Neural cell (in vitro differentiated cells): ENCODE measurements at regions not wholly inside any gene's neighbourhood (a gene's known extent, or its start where the extent isn't known, plus 50 kb on each side); places are given as distances from the start of the nearest gene placed in this dataset.

ENCODE experiments used
- H2AFZ ChIP-seq: fragments of 200-600, 300-800 bp; sonication (generic), shearing (Covaris generic); 2 replicates; pipeline ENCODE4 v1.6.0; 2014; ENCODE audit warnings: low read depth, mild to moderate bottlenecking, antibody characterized with exemption, low read length, moderate library complexity
- H3F3A ChIP-seq: fragments of 200-600 bp; shearing (Covaris generic); 2 replicates; pipeline ENCODE4 v1.6.1; 2016; ENCODE audit warnings: mild to moderate bottlenecking, moderate library complexity, mixed read lengths, antibody characterized with exemption, low read length; ENCODE audit not compliant: insufficient read depth, poor library complexity, severe bottlenecking
- H3K27ac ChIP-seq: fragments of 200-600, 300-800 bp; sonication (generic), shearing (Covaris generic); 2 replicates; pipeline ENCODE4 v1.5.1; 2014; ENCODE audit warnings: mild to moderate bottlenecking, low read length, moderate library complexity
- H3K27me3 ChIP-seq: fragments of 300-800, 200-600 bp; sonication (generic), shearing (Covaris generic); 2 replicates; pipeline ENCODE4 v1.6.0; 2014; ENCODE audit warnings: mild to moderate bottlenecking, low read depth, low read length, moderate library complexity; ENCODE audit not compliant: insufficient read depth
- H3K36me3 ChIP-seq: fragments of 300-800, 200-600 bp; sonication (generic), shearing (Covaris generic); 2 replicates; pipeline ENCODE4 v1.5.1; 2014; ENCODE audit warnings: mild to moderate bottlenecking, antibody characterized with exemption, low read length, moderate library complexity; ENCODE audit not compliant: insufficient read depth
- H3K4me2 ChIP-seq: fragments of 300-800, 200-600 bp; sonication (generic), shearing (Covaris generic); 2 replicates; pipeline ENCODE4 v1.6.0; 2014; ENCODE audit warnings: mild to moderate bottlenecking, low read length
- H3K4me3 ChIP-seq: fragments of 300-800, 200-600 bp; sonication (generic), shearing (Covaris generic); 2 replicates; pipeline ENCODE4 v1.5.1; 2014; ENCODE audit warnings: mild to moderate bottlenecking, low read length, moderate library complexity
- H3K79me2 ChIP-seq: fragments of 200-600 bp; shearing (Covaris generic); replicated peaks from 2 replicates; pipeline ENCODE4 v1.6.0; 2014; ENCODE audit warnings: mild to moderate bottlenecking, low read length, moderate library complexity; ENCODE audit not compliant: insufficient read depth
- H3K9ac ChIP-seq: fragments of 300-800, 200-600 bp; sonication (generic), shearing (Covaris generic); 2 replicates; pipeline ENCODE4 v1.6.1; 2016; ENCODE audit warnings: mild to moderate bottlenecking, low read length, mixed read lengths
- H3K9me2 ChIP-seq: fragments of 200-600 bp; shearing (Covaris generic); 2 replicates; pipeline ENCODE4 v1.6.1; 2016; ENCODE audit warnings: mild to moderate bottlenecking, low read length, mixed read lengths; ENCODE audit not compliant: insufficient read depth
- H3K9me3 ChIP-seq: fragments of 200-600, 300-800 bp; sonication (generic), shearing (Covaris generic); 2 replicates; pipeline ENCODE4 v1.6.1; 2016; ENCODE audit warnings: mild to moderate bottlenecking, mixed run types, low read length, moderate library complexity, mixed read lengths
- H4K20me1 ChIP-seq: fragments of 200-600 bp; shearing (Covaris generic); 2 replicates; pipeline ENCODE4 v1.6.1; 2016; ENCODE audit warnings: mild to moderate bottlenecking, mixed run types; ENCODE audit not compliant: insufficient read depth
- EP300 ChIP-seq: fragments of 450-650 bp; conservative IDR thresholded peaks from 2 replicates; pipeline ENCODE4 v1.6.1; 2014; ENCODE audit warnings: antibody characterized with exemption, mild to moderate bottlenecking, moderate library complexity; ENCODE audit not compliant: poor library complexity, severe bottlenecking
- EZH2 ChIP-seq: fragments of 200-600, 300-800 bp; shearing (Covaris generic), sonication (generic); IDR thresholded peaks from 2 replicates; pipeline ENCODE4 v1.6.1; 2014; ENCODE audit warnings: antibody characterized with exemption, low read length, borderline replicate concordance, mild to moderate bottlenecking; ENCODE audit not compliant: insufficient read depth, poor library complexity, severe bottlenecking
- MXI1 ChIP-seq: fragments of 450-650 bp; conservative IDR thresholded peaks from 2 replicates; pipeline ENCODE4 v1.6.1; 2014; ENCODE audit warnings: antibody characterized with exemption, mild to moderate bottlenecking; ENCODE audit not compliant: poor library complexity, severe bottlenecking
- POLR2AphosphoS5 ChIP-seq: IDR thresholded peaks from 2 replicates; pipeline ENCODE4 v1.6.1; 2012
- RAD21 ChIP-seq: fragments of 450-650 bp; conservative IDR thresholded peaks from 2 replicates; pipeline ENCODE4 v1.6.1; 2014; ENCODE audit warnings: antibody characterized with exemption, mild to moderate bottlenecking, moderate library complexity
- REST ChIP-seq: IDR thresholded peaks from 2 replicates; pipeline ENCODE4 v1.6.1; 2012; ENCODE audit warnings: borderline replicate concordance
- SMC3 ChIP-seq: fragments of 450-650 bp; conservative IDR thresholded peaks from 2 replicates; pipeline ENCODE4 v1.6.1; 2014; ENCODE audit warnings: antibody characterized with exemption, mild to moderate bottlenecking, moderate library complexity; ENCODE audit not compliant: poor library complexity
- TAF1 ChIP-seq: IDR thresholded peaks from 2 replicates; pipeline ENCODE4 v1.6.1; 2012; ENCODE audit warnings: low read depth
- TF ChIP-seq, protein P1 (sequence below): fragments of 450-650 bp; IDR thresholded peaks from 2 replicates; pipeline ENCODE4 v1.5.1; 2014; ENCODE audit warnings: antibody characterized with exemption, mild to moderate bottlenecking, moderate library complexity; ENCODE audit not compliant: poor library complexity, severe bottlenecking

DNA sequence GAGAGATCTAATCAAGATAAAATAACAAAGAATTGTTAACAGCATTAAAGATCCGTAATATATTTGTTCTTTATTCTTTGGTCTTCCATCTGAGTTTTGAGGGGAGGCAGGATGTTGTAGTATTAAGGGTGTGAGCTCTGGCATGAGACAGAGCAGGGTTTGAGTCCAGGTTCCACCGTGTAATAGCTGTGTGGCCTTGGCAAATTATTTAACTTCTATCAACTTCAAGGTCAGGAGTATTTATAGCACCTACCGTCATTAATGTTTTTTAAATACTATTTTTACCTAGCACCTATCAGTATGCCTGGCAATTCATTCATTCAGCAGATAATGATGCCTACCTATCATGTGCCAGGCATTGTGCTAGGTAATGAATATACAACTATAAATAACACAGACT is 180.1 kb upstream of the NABP1 start:
- Histone ChIP-seq H3K9me2 (no peaks in the 10 kb centered on the region), H3F3A (no peaks in the 10 kb centered on the region), H3K27ac (no peak overlapping the region), H3K36me3 (no peaks in the 10 kb centered on the region), H3K27me3 (no peaks in the 10 kb centered on the region), H4K20me1 (no peaks in the 10 kb centered on the region), H3K79me2 (no peaks in the 10 kb centered on the region), H2AFZ (no peak overlapping the region), H3K9ac (no peak overlapping the region), H3K9me3 (no peaks in the 10 kb centered on the region), H3K4me2 (no peak overlapping the region), H3K4me3 (no peak overlapping the region)
- TF ChIP-seq EP300: no peak
- TF ChIP-seq SMC3: no peak
- no peak for TF ChIP-seq EZH2
- no peak for TF ChIP-seq REST
- TF ChIP-seq, protein P1, sequence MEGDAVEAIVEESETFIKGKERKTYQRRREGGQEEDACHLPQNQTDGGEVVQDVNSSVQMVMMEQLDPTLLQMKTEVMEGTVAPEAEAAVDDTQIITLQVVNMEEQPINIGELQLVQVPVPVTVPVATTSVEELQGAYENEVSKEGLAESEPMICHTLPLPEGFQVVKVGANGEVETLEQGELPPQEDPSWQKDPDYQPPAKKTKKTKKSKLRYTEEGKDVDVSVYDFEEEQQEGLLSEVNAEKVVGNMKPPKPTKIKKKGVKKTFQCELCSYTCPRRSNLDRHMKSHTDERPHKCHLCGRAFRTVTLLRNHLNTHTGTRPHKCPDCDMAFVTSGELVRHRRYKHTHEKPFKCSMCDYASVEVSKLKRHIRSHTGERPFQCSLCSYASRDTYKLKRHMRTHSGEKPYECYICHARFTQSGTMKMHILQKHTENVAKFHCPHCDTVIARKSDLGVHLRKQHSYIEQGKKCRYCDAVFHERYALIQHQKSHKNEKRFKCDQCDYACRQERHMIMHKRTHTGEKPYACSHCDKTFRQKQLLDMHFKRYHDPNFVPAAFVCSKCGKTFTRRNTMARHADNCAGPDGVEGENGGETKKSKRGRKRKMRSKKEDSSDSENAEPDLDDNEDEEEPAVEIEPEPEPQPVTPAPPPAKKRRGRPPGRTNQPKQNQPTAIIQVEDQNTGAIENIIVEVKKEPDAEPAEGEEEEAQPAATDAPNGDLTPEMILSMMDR: no peak
- TF ChIP-seq TAF1: no peak
- no peak for TF ChIP-seq MXI1

DNA sequence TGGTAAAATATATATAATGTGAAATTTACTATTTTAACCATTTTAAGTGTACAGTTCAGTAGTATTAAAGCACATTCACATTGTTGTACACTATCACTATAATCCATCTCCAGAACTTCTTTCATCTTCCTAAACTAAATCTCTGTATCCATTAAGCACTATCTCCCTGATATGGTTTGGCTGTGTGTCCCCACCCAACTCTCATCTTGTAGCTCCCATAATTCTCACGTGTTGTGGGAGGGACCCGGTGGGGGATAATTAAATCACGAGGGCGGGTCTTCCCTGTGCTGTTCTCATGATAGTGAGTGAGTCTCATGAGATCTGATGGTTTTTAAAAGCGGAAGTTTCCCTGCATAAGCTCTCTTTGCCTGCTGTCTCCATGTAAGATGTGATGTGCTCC is 178.9 kb upstream of the NABP1 start:
- H3K27me3 ChIP-seq: no peaks in the 10 kb centered on the region
- TF ChIP-seq EP300 (no peak), TAF1 (no peak), POLR2AphosphoS5 (no peak), EZH2 (no peak), MXI1 (no peak), SMC3 (no peak), REST (no peak), RAD21 (no peak)
- TF ChIP-seq, protein P1: no peak
- H3F3A ChIP-seq: no peaks in the 10 kb centered on the region
- no peaks in the 10 kb centered on the region for H3K36me3 ChIP-seq
- H2AFZ ChIP-seq: no peak overlapping the region
- no peaks in the 10 kb centered on the region for H3K9me2 ChIP-seq
- no peak overlapping the region for H3K9ac ChIP-seq
- H3K4me2 ChIP-seq: no peak overlapping the region
- H3K9me3 ChIP-seq: no peaks in the 10 kb centered on the region
- no peaks in the 10 kb centered on the region for H3K79me2 ChIP-seq
- no peaks in the 10 kb centered on the region for H4K20me1 ChIP-seq
- H3K27ac ChIP-seq: no peak overlapping the region
- H3K4me3 ChIP-seq: no peak overlapping the region
